H1 (cell line): ENCODE measurements at regions not wholly inside any gene's neighbourhood (a gene's known extent, or its start where the extent isn't known, plus 50 kb on each side); places are given as distances from the start of the nearest gene placed in this dataset.

Experiments
- CTCF ChIA-PET: fragments of 300-600 bp; sonication (Branson Sonifier 250); formaldehyde crosslinking; loops from one replicate; lab custom pipeline; 2021; ENCODE audit not compliant: partially characterized antibody; lab: Charles Lee
- POLR2A ChIA-PET: fragments of 300-600 bp; sonication (Branson Sonifier 250); formaldehyde crosslinking; loops from one replicate; lab custom pipeline; 2021; ENCODE audit warnings: inconsistent platforms; ENCODE audit not compliant: partially characterized antibody; lab: Charles Lee
- DNase-seq, 2 experiments: peaks; one replicate each; pipeline versions ENCODE4 v3.0.0 to v3.0.0-alpha.2; 2010 to 2022; ENCODE audit warnings: low spot score in 2 of 2, low read depth in 1 of 2, mixed read lengths in 1 of 2
- FAIRE-seq: peaks from 2 replicates; lab custom pipeline; 2011; peaks lifted over from hg19 to GRCh38; lab: Jason Lieb, UNC
- H2AFZ ChIP-seq: 2 replicates; pipeline ENCODE4 v1.8.1; 2012; ENCODE audit warnings: low read length, inconsistent platforms
- H2AK5ac ChIP-seq: 2 replicates; pipeline ENCODE4 v1.6.1; 2013; ENCODE audit warnings: low read depth, low read length
- H2BK120ac ChIP-seq: replicated peaks from 2 replicates; pipeline ENCODE3; 2013; ENCODE audit warnings: low read depth, low read length, inconsistent platforms
- H2BK12ac ChIP-seq: 2 replicates; pipeline ENCODE4 v1.6.1; 2013; ENCODE audit warnings: low read depth, low read length
- H2BK15ac ChIP-seq: 2 replicates; pipeline ENCODE4 v1.6.1; 2013; ENCODE audit warnings: low read length
- H2BK20ac ChIP-seq: 2 replicates; pipeline ENCODE4 v1.6.1; 2013; ENCODE audit warnings: low read length
- H2BK5ac ChIP-seq: 2 replicates; pipeline ENCODE4 v1.6.1; 2013; ENCODE audit warnings: low read depth, low read length
- H3K14ac ChIP-seq: 2 replicates; pipeline ENCODE4 v1.6.1; 2013; ENCODE audit warnings: inconsistent platforms; ENCODE audit not compliant: insufficient read length
- H3K18ac ChIP-seq: 2 replicates; pipeline ENCODE4 v1.6.1; 2013; ENCODE audit warnings: low read length; ENCODE audit errors: extremely low read depth
- H3K23ac ChIP-seq: 2 replicates; pipeline ENCODE4 v1.6.1; 2013; ENCODE audit warnings: inconsistent platforms; ENCODE audit not compliant: insufficient read length
- H3K23me2 ChIP-seq: 2 replicates; pipeline ENCODE4 v1.6.1; 2013; ENCODE audit warnings: low read depth, low read length
- H3K27ac ChIP-seq: 2 replicates; pipeline ENCODE4 v1.6.1; 2011; ENCODE audit warnings: low read depth, low read length, inconsistent platforms
- H3K27me3 ChIP-seq, 4 experiments: replicated peaks in 1 of 4; 1 replicate in 1 of 4; 2 replicates in 3 of 4; pipeline versions ENCODE4 v1.6.1 to v1.8.1; 2011 to 2013; ENCODE audit warnings: low read length in 3 of 4, mild to moderate bottlenecking in 3 of 4, inconsistent platforms in 2 of 4, mixed read lengths in 2 of 4, moderate library complexity in 1 of 4; ENCODE audit not compliant: control insufficient read depth in 3 of 4, insufficient read depth in 3 of 4; ENCODE audit errors: extremely low read depth in 1 of 4
- H3K36me3 ChIP-seq, 4 experiments: 2 replicates each; pipeline versions ENCODE4 v1.6.1 to v1.8.1; 2011 to 2013; ENCODE audit warnings: mild to moderate bottlenecking in 4 of 4, low read length in 3 of 4, moderate library complexity in 2 of 4, control low read depth in 1 of 4, inconsistent platforms in 1 of 4; ENCODE audit not compliant: insufficient read depth in 4 of 4, control insufficient read depth in 2 of 4
- H3K4ac ChIP-seq: replicated peaks from 2 replicates; pipeline ENCODE3; 2013; ENCODE audit warnings: low read length, low read depth, mixed read lengths, inconsistent platforms; ENCODE audit not compliant: insufficient read length
- H3K4me1 ChIP-seq, 4 experiments: replicated peaks in 1 of 4; 1 replicate in 1 of 4; 2 replicates in 3 of 4; pipeline versions ENCODE4 v1.6.1 to v1.8.1; 2011 to 2013; ENCODE audit warnings: low read length in 3 of 4, inconsistent platforms in 2 of 4, mixed read lengths in 1 of 4; ENCODE audit not compliant: insufficient read depth in 4 of 4, control insufficient read depth in 3 of 4
- H3K4me2 ChIP-seq, 2 experiments: 2 replicates each; pipeline versions ENCODE4 v1.6.1 to v1.8.1; 2011 to 2013; ENCODE audit warnings: low read depth in 2 of 2, low read length in 2 of 2, control low read depth in 1 of 2, inconsistent platforms in 1 of 2, mild to moderate bottlenecking in 1 of 2; ENCODE audit not compliant: insufficient read depth in 1 of 2
- H3K4me3 ChIP-seq, 4 experiments: fragments of 200-600, 300-600 bp in 1 of 4; sonication (generic), shearing (Covaris generic), sonication (Bioruptor Twin) in 1 of 4; 2 replicates each; pipeline versions ENCODE4 v1.5.1 to v1.8.1; 2011 to 2016; ENCODE audit warnings: low read length in 4 of 4, low read depth in 3 of 4, control low read depth in 2 of 4, inconsistent platforms in 2 of 4, mild to moderate bottlenecking in 2 of 4, mixed read lengths in 1 of 4, moderate library complexity in 1 of 4; ENCODE audit not compliant: insufficient read depth in 2 of 4; ENCODE audit errors: extremely low read depth in 1 of 4
- H3K56ac ChIP-seq: replicated peaks from 2 replicates; pipeline ENCODE3; 2013; ENCODE audit warnings: low read depth, mild to moderate bottlenecking, mixed read lengths, low read length, inconsistent platforms; ENCODE audit not compliant: insufficient read length
- H3K79me1 ChIP-seq: 2 replicates; pipeline ENCODE4 v1.6.1; 2013; ENCODE audit warnings: low read depth, low read length, control low read depth
- H3K79me2 ChIP-seq, 2 experiments: 2 replicates each; pipeline versions ENCODE4 v1.6.1 to v1.8.1; 2012 to 2013; ENCODE audit warnings: low read length in 2 of 2, mild to moderate bottlenecking in 2 of 2, inconsistent platforms in 1 of 2; ENCODE audit not compliant: insufficient read depth in 2 of 2, control insufficient read depth in 1 of 2
- H3K9ac ChIP-seq, 4 experiments: replicated peaks in 1 of 4; 1 replicate in 1 of 4; 2 replicates in 3 of 4; pipeline versions ENCODE4 v1.6.1 to v1.8.1; 2011 to 2013; ENCODE audit warnings: low read depth in 3 of 4, low read length in 3 of 4, control low read depth in 2 of 4, mild to moderate bottlenecking in 2 of 4, moderate library complexity in 2 of 4, inconsistent platforms in 1 of 4; ENCODE audit errors: extremely low read depth in 1 of 4
- H3K9me3 ChIP-seq, 2 experiments: 2 replicates each; pipeline versions ENCODE4 v1.6.1 to v1.8.1; 2012 to 2013; ENCODE audit warnings: mild to moderate bottlenecking in 2 of 2, moderate library complexity in 2 of 2, control low read depth in 1 of 2, inconsistent platforms in 1 of 2, low read depth in 1 of 2, low read length in 1 of 2, mixed read lengths in 1 of 2; ENCODE audit not compliant: insufficient read depth in 2 of 2
- H4K20me1 ChIP-seq, 2 experiments: replicated peaks in 1 of 2; 2 replicates each; pipeline versions ENCODE3 to v1.8.1; 2011 to 2013; ENCODE audit warnings: inconsistent platforms in 2 of 2, low read length in 2 of 2, mild to moderate bottlenecking in 1 of 2; ENCODE audit not compliant: insufficient read depth in 2 of 2, control insufficient read depth in 1 of 2
- H4K5ac ChIP-seq: 2 replicates; pipeline ENCODE4 v1.6.1; 2013; ENCODE audit warnings: low read length, low read depth, mixed read lengths, inconsistent platforms; ENCODE audit not compliant: insufficient read length
- H4K8ac ChIP-seq: 2 replicates; pipeline ENCODE4 v1.8.0; 2013; ENCODE audit warnings: mild to moderate bottlenecking, moderate library complexity, low read length, inconsistent platforms; ENCODE audit not compliant: insufficient read depth; ENCODE audit errors: extremely low read depth
- H4K91ac ChIP-seq: replicated peaks from 2 replicates; pipeline ENCODE3; 2013; ENCODE audit warnings: low read length, mixed read lengths, inconsistent platforms; ENCODE audit not compliant: insufficient read length
- BCL11A ChIP-seq, 2 experiments: IDR thresholded peaks; one replicate each; pipeline ENCODE4 v1.6.1; 2011; ENCODE audit warnings: low read depth in 2 of 2, low read length in 2 of 2, mild to moderate bottlenecking in 2 of 2
- CREB1 ChIP-seq: IDR thresholded peaks from 2 replicates; pipeline ENCODE4 v1.6.1; 2012; ENCODE audit warnings: inconsistent platforms
- HDAC2 ChIP-seq, 2 experiments: fragments of 300-600 bp in 1 of 2; sonication (generic) in 1 of 2; IDR thresholded peaks; 2 replicates each; pipeline ENCODE4 v1.6.1; 2011 to 2012; ENCODE audit warnings: low read depth in 2 of 2, low read length in 2 of 2, mild to moderate bottlenecking in 2 of 2, moderate library complexity in 2 of 2, borderline replicate concordance in 1 of 2, inconsistent platforms in 1 of 2
- KDM4A ChIP-seq: IDR thresholded peaks from one replicate; pipeline ENCODE4 v1.7.1; 2012; ENCODE audit warnings: low read depth, mild to moderate bottlenecking, moderate library complexity, low read length, inconsistent platforms; ENCODE audit not compliant: severe bottlenecking
- NANOG ChIP-seq: IDR thresholded peaks from 2 replicates; pipeline ENCODE4 v1.6.1; 2011; ENCODE audit warnings: low read length, low read depth, mild to moderate bottlenecking, inconsistent platforms; ENCODE audit not compliant: insufficient read depth, poor library complexity, severe bottlenecking
- RXRA ChIP-seq: IDR thresholded peaks from 2 replicates; pipeline ENCODE4 v1.6.1; 2011; ENCODE audit warnings: low read depth, mild to moderate bottlenecking, low read length, moderate library complexity; ENCODE audit not compliant: insufficient read depth
- SUZ12 ChIP-seq: fragments of 200-600 bp; sonication (generic); IDR thresholded peaks from 2 replicates; pipeline ENCODE4 v1.6.1; 2012; ENCODE audit warnings: mild to moderate bottlenecking, inconsistent platforms, low read length, moderate library complexity, mixed read lengths
- TCF12 ChIP-seq: IDR thresholded peaks from 2 replicates; pipeline ENCODE4 v1.6.1; 2011; ENCODE audit warnings: low read depth, mild to moderate bottlenecking, low read length
- WGBS, 2 experiments: shearing (Covaris generic) in 1 of 2; methylation state at CpG; one replicate each; pipeline versions ENCODE4 v1.1.6 to v1.1.7; 2013 to 2015; ENCODE audit warnings: low lambda C conversion rate in 2 of 2, mixed read lengths in 2 of 2, inconsistent platforms in 1 of 2, low coverage in 1 of 2, missing lambda C conversion rate in 1 of 2; ENCODE audit not compliant: insufficient replicate concordance in 2 of 2, insufficient coverage in 1 of 2, insufficient read length in 1 of 2; ENCODE audit errors: extremely low coverage in 1 of 2, missing lambda C conversion rate in 1 of 2; 5-methylcytosine and 5-hydroxymethylcytosine counted together
- TF ChIP-seq, protein P1 (sequence below): IDR thresholded peaks from 2 replicates; pipeline ENCODE4 v1.6.1; 2011; ENCODE audit warnings: low read depth, mild to moderate bottlenecking, low read length; ENCODE audit not compliant: insufficient read depth

DNA sequence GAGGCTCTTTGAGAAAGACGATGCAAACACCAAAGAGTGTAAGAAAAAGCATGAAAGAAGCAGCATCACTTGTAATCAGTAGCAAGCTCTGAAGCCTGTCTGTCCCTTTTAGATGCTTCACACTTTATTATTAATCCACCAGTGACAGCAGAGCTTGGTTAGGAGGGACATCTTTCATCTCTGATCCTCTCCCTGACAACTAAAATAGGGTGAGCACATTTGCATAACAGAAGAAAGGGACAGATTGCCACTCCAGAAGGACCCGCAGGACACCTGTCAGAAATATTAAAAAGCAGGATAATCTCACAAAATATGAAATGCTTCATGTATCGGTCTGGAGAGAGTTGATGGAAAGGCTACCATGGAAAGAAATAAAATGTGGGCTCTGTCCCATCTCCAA, 71.4 kb upstream of the MAP1B start:
- POLR2A ChIA-PET = no interaction called here
- H3K27me3 ChIP-seq = no peaks in the 10 kb centered on the region; a peak in 1 of 7 replicates
- H3K4me3 ChIP-seq = no peak overlapping the region
- no peak overlapping the region for H3K23ac ChIP-seq
- FAIRE-seq (no peak), DNase-seq (no peak)
- H3K18ac ChIP-seq = no peak overlapping the region
- CTCF ChIA-PET = interaction anchor here (4.9 kb wide), 1 partner anchor 18 kb away, joined by 37 read pairs; no protein-coding TSS in a partner anchor
- peaks cover 0 to 30% (median 16%) of the 10 kb centered on the region in 4 experiments for H3K4me1 ChIP-seq
- no peak overlapping the region for H2AFZ ChIP-seq
- no peak overlapping the region for H2AK5ac ChIP-seq
- no peaks in the 10 kb centered on the region for H4K20me1 ChIP-seq
- no peaks in the 10 kb centered on the region for H3K23me2 ChIP-seq
- TF ChIP-seq CREB1 = no peak
- no peak for TF ChIP-seq RXRA
- no peak for TF ChIP-seq HDAC2 (IDR thresholded peaks at IDR 0.05; ENCODE audit: borderline replicate concordance in 1 of 2, low read depth in 2 of 2, low read length in 2 of 2)
- TF ChIP-seq BCL11A (IDR thresholded peaks at IDR 0.05; ENCODE audit: low read depth in 2 of 2, low read length in 2 of 2) = no peak
- no peak for TF ChIP-seq KDM4A
- no peak for TF ChIP-seq TCF12
- TF ChIP-seq SUZ12 = no peak
- TF ChIP-seq NANOG = no peak
- TF ChIP-seq, protein P1, sequence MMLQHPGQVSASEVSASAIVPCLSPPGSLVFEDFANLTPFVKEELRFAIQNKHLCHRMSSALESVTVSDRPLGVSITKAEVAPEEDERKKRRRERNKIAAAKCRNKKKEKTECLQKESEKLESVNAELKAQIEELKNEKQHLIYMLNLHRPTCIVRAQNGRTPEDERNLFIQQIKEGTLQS = no peak
- H3K79me2 ChIP-seq = no peaks in the 10 kb centered on the region
- H2BK15ac ChIP-seq = no peak overlapping the region
- H3K14ac ChIP-seq = no peak overlapping the region
- no peaks in the 10 kb centered on the region for H3K36me3 ChIP-seq
- H3K4me2 ChIP-seq = no peak overlapping the region
- H3K27ac ChIP-seq = no peak overlapping the region
- H3K79me1 ChIP-seq = no peaks in the 10 kb centered on the region
- H4K8ac ChIP-seq = no peak overlapping the region
- 92% methylated on average over 3 of the region's 3 CpGs; no CpG with 5 or more reads in 1 of the 2 experiments for WGBS, 2 experiments
- H2BK5ac ChIP-seq = no peak overlapping the region
- H3K9me3 ChIP-seq = no peaks in the 10 kb centered on the region
- H3K9ac ChIP-seq = no peak overlapping the region
- H2BK12ac ChIP-seq = no peak overlapping the region
- no peak overlapping the region for H2BK120ac ChIP-seq
- no peak overlapping the region for H4K91ac ChIP-seq
- H4K5ac ChIP-seq = no peak overlapping the region
- H3K56ac ChIP-seq = no peak overlapping the region
- H3K4ac ChIP-seq = no peak overlapping the region
- H2BK20ac ChIP-seq = no peak overlapping the region
